Bronchial epithelial cell (primary cell): ENCODE measurements at regions not wholly inside any gene's neighbourhood (a gene's known extent, or its start where the extent isn't known, plus 50 kb on each side); places are given as distances from the start of the nearest gene placed in this dataset.
A peak's percentile ranks its signal among the peaks of the same experiment; 100 is the strongest.

ENCODE experiments used
- DNase-seq: peaks from one replicate; pipeline ENCODE4 v3.0.0-alpha.2; 2010; ENCODE audit warnings: low read depth
- FAIRE-seq: peaks from 2 replicates; lab custom pipeline; 2011; peaks lifted over from hg19 to GRCh38; lab: Jason Lieb, UNC
- H3K27me3 ChIP-seq: 2 replicates; pipeline ENCODE4 v1.5.1; 2011; ENCODE audit warnings: low read length; ENCODE audit not compliant: control insufficient read depth, insufficient read depth
- H3K36me3 ChIP-seq: 2 replicates; pipeline ENCODE4 v1.5.1; 2011; ENCODE audit warnings: low read length; ENCODE audit not compliant: control insufficient read depth, insufficient read depth
- H3K4me3 ChIP-seq: 2 replicates; pipeline ENCODE4 v1.5.1; 2011; ENCODE audit warnings: mild to moderate bottlenecking, low read depth, low read length, control low read depth
- TF ChIP-seq, protein P1 (sequence below): IDR thresholded peaks from 2 replicates; pipeline ENCODE4 v1.5.1; 2011; ENCODE audit warnings: mild to moderate bottlenecking, moderate library complexity, low read length, control low read depth, inconsistent platforms; ENCODE audit not compliant: insufficient read depth, severe bottlenecking

DNA sequence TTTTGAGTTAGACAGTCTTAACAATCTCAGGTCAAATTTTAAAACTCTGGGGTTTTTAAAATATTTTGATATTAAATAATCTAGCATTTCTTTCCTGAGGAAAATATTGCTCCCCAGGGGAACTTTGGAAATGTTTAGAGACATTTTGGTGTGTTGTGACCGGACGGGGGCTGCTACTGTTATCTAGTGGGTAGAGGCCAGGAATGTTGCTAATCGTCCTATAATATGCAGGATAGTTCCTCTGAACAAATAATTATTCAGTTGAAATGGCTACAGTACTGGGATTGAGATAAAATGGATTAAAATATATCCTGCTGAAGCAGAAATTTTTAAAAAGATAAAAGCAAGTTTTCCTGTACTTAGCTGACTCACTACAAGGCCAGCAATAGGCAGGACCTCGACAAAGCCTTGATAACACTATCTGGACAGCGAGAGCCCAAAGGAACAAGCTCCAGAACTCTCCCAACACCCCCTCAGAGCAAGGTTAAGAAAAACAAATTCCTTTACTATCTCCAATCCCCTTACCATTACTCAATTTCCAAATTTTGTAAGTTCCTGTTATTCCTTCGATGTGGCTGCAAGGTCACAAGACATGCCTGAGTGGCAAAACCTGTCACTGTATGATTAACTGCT is 1407.4 kb downstream of the SUCLG1 start:
- no peak overlapping the region for H3K4me3 ChIP-seq
- DNase-seq (no peak), FAIRE-seq (no peak)
- TF ChIP-seq, protein P1, sequence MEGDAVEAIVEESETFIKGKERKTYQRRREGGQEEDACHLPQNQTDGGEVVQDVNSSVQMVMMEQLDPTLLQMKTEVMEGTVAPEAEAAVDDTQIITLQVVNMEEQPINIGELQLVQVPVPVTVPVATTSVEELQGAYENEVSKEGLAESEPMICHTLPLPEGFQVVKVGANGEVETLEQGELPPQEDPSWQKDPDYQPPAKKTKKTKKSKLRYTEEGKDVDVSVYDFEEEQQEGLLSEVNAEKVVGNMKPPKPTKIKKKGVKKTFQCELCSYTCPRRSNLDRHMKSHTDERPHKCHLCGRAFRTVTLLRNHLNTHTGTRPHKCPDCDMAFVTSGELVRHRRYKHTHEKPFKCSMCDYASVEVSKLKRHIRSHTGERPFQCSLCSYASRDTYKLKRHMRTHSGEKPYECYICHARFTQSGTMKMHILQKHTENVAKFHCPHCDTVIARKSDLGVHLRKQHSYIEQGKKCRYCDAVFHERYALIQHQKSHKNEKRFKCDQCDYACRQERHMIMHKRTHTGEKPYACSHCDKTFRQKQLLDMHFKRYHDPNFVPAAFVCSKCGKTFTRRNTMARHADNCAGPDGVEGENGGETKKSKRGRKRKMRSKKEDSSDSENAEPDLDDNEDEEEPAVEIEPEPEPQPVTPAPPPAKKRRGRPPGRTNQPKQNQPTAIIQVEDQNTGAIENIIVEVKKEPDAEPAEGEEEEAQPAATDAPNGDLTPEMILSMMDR: no peak
- H3K27me3 ChIP-seq: no peaks in the 10 kb centered on the region
- no peaks in the 10 kb centered on the region for H3K36me3 ChIP-seq

- no peaks in the 10 kb centered on the region for H3K27me3 ChIP-seq
- FAIRE-seq (no peak), DNase-seq (no peak)
- TF ChIP-seq, protein P1: no peak
- no peaks in the 10 kb centered on the region for H3K36me3 ChIP-seq
- H3K4me3 ChIP-seq: no peak overlapping the region
These were observed 1417.0 kb downstream of the SUCLG1 start for GRCh38 chr2:83042053-83042452.

- DNase-seq: peak; percentile 30
These were observed 1436.4 kb downstream of the SUCLG1 start for GRCh38 chr2:83022631-83023210.

DNA sequence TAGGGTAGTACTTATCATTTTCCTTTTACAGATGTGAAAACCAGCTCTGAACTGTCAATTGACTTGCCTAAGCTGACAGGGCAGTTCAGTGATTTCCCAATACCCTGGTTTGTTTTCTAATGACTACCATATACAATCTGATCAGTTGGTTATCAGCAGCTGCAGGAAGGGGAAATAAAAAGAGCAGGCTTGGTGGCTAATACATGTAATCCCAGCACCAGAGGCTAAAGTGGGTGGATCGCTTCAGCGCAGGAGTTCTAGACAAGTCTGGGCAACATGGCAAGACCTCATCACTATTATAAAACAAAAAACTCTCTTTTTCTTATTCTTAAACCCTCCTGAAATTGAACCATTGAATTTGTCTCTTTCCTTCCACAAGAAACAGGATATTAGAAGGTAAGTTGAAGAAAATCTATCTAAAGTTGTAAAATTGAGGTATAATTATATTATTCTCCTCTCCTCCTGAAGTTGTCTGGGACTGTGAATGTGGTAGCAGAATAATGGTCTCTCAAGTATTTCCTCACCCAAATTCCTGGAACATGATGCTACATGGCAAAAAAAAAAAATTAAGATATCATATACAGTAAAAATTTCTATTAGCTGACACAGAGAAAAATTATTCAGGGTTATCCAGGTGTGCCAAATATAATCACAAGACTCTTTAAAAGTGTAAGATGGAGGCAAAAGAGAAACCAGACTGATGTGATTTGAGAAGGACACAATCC is 1441.6 kb downstream of the SUCLG1 start:
- Histone ChIP-seq H3K27me3 (no peaks in the 10 kb centered on the region), H3K4me3 (no peak overlapping the region), H3K36me3 (no peaks in the 10 kb centered on the region)
- peak; percentile 95 for DNase-seq
- TF ChIP-seq, protein P1: no peak
- no peak for FAIRE-seq

More at GRCh38 chr2:83022631-83023210, 1436.4 kb downstream of the SUCLG1 start:
- no peak for FAIRE-seq
- H3K36me3 ChIP-seq: no peaks in the 10 kb centered on the region
- no peaks in the 10 kb centered on the region for H3K27me3 ChIP-seq
- TF ChIP-seq, protein P1: no peak
- H3K4me3 ChIP-seq: no peak overlapping the region

DNA sequence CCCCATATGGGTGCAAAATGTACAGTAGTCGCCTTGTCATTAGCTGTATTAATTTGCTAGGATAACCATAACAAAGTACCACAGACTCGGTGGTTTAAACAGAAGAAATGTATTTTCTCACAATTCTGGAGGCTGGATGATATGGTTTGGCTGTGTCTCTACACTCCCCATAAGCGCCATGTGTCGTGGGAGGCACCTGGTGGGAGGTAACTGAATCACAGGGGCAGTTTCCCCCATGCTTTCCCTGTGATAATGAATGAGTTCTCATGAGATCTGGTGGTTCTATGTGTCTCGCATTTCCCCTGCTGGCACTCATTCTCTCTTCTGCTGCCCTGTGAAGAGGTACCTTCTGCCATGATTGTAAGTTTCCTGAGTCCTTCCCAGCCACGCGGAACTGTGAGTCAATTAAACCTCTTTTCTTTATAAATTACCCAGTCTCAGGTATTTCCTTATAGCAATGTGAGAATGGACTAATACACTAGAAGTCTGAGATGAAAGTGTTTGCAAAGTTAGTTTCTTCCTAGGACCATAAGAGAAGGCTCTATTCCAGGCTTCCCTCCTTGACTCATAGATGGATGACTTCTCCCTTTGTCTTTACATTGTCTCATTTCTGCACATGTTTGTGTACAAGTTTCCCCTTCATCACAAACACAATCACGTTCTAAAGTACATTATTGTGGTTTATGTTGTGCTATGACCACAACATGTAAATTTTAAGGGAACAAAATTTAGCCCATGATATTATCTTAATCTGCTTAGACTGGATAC is 1442.6 kb downstream of the SUCLG1 start:
- Histone ChIP-seq H3K36me3 (no peaks in the 10 kb centered on the region), H3K4me3 (no peak overlapping the region), H3K27me3 (no peaks in the 10 kb centered on the region)
- DNase-seq: peak; percentile 41
- no peak for FAIRE-seq
- TF ChIP-seq, protein P1: no peak
